ENCODE measurements at regions not wholly inside any gene's neighbourhood (a gene's known extent, or its start where the extent isn't known, plus 50 kb on each side); places are given as distances from the start of the nearest gene placed in this dataset.
A peak's percentile ranks its signal among the peaks of the same experiment; 100 is the strongest.

DNA sequence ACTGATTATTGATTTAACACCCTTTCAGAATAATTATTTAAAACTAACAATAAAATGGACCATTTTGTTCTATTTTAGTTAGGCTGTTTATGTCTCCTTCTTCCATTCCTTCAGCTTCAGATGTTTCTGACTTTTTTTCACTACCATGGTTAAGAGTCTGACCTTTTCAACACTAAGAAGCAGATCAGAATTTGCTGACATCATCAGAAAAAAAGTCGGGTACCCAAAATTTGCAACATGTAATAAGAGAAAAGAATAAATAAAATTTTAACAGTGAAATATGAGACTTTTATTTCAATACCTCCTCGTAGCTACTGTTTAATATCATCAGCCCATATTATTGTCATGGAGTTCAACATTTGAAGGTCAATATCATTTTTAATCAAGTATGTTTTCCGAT, 1158.3 kb downstream of the RPIA start:
- H3K9me3 ChIP-seq (ENCODE audit: insufficient read depth, low read depth, low read length): no peaks in the 10 kb centered on the region
- H3K4me1 ChIP-seq (ENCODE audit: insufficient read depth, low read length, poor library complexity, severe bottlenecking): peaks cover 30% of the 10 kb centered on the region
- H3K27me3 ChIP-seq (ENCODE audit: insufficient read depth, low read length, poor library complexity, severe bottlenecking): no peaks in the 10 kb centered on the region
- H3K4me2 ChIP-seq (ENCODE audit: low read depth, low read length, poor library complexity, severe bottlenecking): no peak overlapping the region
- H3K4me3 ChIP-seq (ENCODE audit: low read length, poor library complexity, severe bottlenecking): no peak overlapping the region
- H2AFZ ChIP-seq (ENCODE audit: low read length): no peak overlapping the region
- H3K36me3 ChIP-seq (ENCODE audit: insufficient read depth, low read length): no peaks in the 10 kb centered on the region
- H3K9me2 ChIP-seq (replicated peaks; ENCODE audit: low read depth, low read length): no peaks in the 10 kb centered on the region
- H3F3A ChIP-seq (ENCODE audit: low read depth): no peaks in the 10 kb centered on the region
- TF ChIP-seq EZH2phosphoT487 (IDR thresholded peaks at IDR 0.05; ENCODE audit: borderline replicate concordance) (no peak), CTCF (conservative IDR thresholded peaks at IDR 0.05; ENCODE audit: low read length) (no peak)
- no peak overlapping the region for H3K9ac ChIP-seq (ENCODE audit: low read depth, low read length, poor library complexity, severe bottlenecking)
- no peaks in the 10 kb centered on the region for H3K79me2 ChIP-seq (ENCODE audit: insufficient read depth, low read length)
- no peaks in the 10 kb centered on the region for H4K20me1 ChIP-seq (ENCODE audit: insufficient read depth, low read length, poor library complexity, severe bottlenecking)

GRCh38 chr2:89850481-89850880, 1159.0 kb downstream of the RPIA start:
- no peaks in the 10 kb centered on the region for H3F3A ChIP-seq (ENCODE audit: low read depth)
- H3K9me3 ChIP-seq (ENCODE audit: insufficient read depth, low read depth, low read length): no peaks in the 10 kb centered on the region
- H3K36me3 ChIP-seq (ENCODE audit: insufficient read depth, low read length): no peaks in the 10 kb centered on the region
- H3K9me2 ChIP-seq (replicated peaks; ENCODE audit: low read depth, low read length): no peaks in the 10 kb centered on the region
- no peak overlapping the region for H3K4me2 ChIP-seq (ENCODE audit: low read depth, low read length, poor library complexity, severe bottlenecking)
- peaks cover 28% of the 10 kb centered on the region for H3K4me1 ChIP-seq (ENCODE audit: insufficient read depth, low read length, poor library complexity, severe bottlenecking)
- H3K79me2 ChIP-seq (ENCODE audit: insufficient read depth, low read length): no peaks in the 10 kb centered on the region
- H4K20me1 ChIP-seq (ENCODE audit: insufficient read depth, low read length, poor library complexity, severe bottlenecking): no peaks in the 10 kb centered on the region
- H3K9ac ChIP-seq (ENCODE audit: low read depth, low read length, poor library complexity, severe bottlenecking): no peak overlapping the region
- peak overlapping the region; percentile 18; the same call in 1 of the 2 replicates for H2AFZ ChIP-seq (ENCODE audit: low read length)
- H3K4me3 ChIP-seq (ENCODE audit: low read length, poor library complexity, severe bottlenecking): no peak overlapping the region
- H3K27me3 ChIP-seq (ENCODE audit: insufficient read depth, low read length, poor library complexity, severe bottlenecking): no peaks in the 10 kb centered on the region
- no peak for TF ChIP-seq CTCF (conservative IDR thresholded peaks at IDR 0.05; ENCODE audit: low read length)
- no peak for TF ChIP-seq EZH2phosphoT487 (IDR thresholded peaks at IDR 0.05; ENCODE audit: borderline replicate concordance)

GRCh38 chr2:89850881-89851582, 1159.6 kb downstream of the RPIA start:
- H3K4me1 ChIP-seq (ENCODE audit: insufficient read depth, low read length, poor library complexity, severe bottlenecking): peaks cover 24% of the 10 kb centered on the region
- H3K9me2 ChIP-seq (replicated peaks; ENCODE audit: low read depth, low read length): no peaks in the 10 kb centered on the region
- H3K79me2 ChIP-seq (ENCODE audit: insufficient read depth, low read length): no peaks in the 10 kb centered on the region
- no peaks in the 10 kb centered on the region for H3F3A ChIP-seq (ENCODE audit: low read depth)
- no peaks in the 10 kb centered on the region for H3K27me3 ChIP-seq (ENCODE audit: insufficient read depth, low read length, poor library complexity, severe bottlenecking)
- H2AFZ ChIP-seq (ENCODE audit: low read length): peak overlapping the region; percentile 18; the same call in 1 of the 2 replicates
- no peaks in the 10 kb centered on the region for H4K20me1 ChIP-seq (ENCODE audit: insufficient read depth, low read length, poor library complexity, severe bottlenecking)
- no peak overlapping the region for H3K4me3 ChIP-seq (ENCODE audit: low read length, poor library complexity, severe bottlenecking)
- no peak overlapping the region for H3K4me2 ChIP-seq (ENCODE audit: low read depth, low read length, poor library complexity, severe bottlenecking)
- TF ChIP-seq CTCF (conservative IDR thresholded peaks at IDR 0.05; ENCODE audit: low read length) (no peak), EZH2phosphoT487 (IDR thresholded peaks at IDR 0.05; ENCODE audit: borderline replicate concordance) (no peak)
- no peaks in the 10 kb centered on the region for H3K9me3 ChIP-seq (ENCODE audit: insufficient read depth, low read depth, low read length)
- no peaks in the 10 kb centered on the region for H3K36me3 ChIP-seq (ENCODE audit: insufficient read depth, low read length)
- H3K9ac ChIP-seq (ENCODE audit: low read depth, low read length, poor library complexity, severe bottlenecking): no peak overlapping the region
